ENCODE measurements at regions not wholly inside any gene's neighbourhood (a gene's known extent, or its start where the extent isn't known, plus 50 kb on each side); places are given as distances from the start of the nearest gene placed in this dataset.

DNA sequence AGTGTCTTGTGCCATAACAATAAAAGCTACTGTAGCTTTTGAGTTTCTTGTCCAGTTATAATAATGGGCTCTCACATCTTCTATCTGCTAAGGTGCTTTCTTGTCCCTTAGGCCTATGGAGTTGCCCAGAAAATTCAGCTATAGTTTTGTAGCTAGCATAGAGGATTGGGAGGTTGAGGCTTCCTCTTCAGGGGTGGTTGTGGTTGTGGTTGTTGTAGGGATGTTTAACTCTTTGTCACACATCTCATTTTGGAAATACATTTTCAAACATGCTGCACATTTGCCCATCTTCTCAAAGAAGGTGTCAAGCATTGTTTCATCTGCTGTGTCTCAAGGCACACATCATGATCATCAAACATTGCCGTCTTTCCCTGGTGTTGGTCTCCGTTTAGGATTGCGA, 65.0 kb downstream of the ATXN3L start:
- TF ChIP-seq CTCF (IDR thresholded peaks at IDR 0.05), result no peak
- Histone ChIP-seq H3K4me3 (no peak overlapping the region), H3K27ac (no peak overlapping the region), H3K27me3 (no peaks in the 10 kb centered on the region), H3K9me3 (no peaks in the 10 kb centered on the region), H3K36me3 (no peaks in the 10 kb centered on the region), H3K4me1 (no peaks in the 10 kb centered on the region)
- intact Hi-C loops (cut with DNase I), result no loop called here
- no peak for DNase-seq (ENCODE audit: low spot score in 2 of 2)

- H3K9me3 ChIP-seq, result no peaks in the 10 kb centered on the region
- no peak for TF ChIP-seq CTCF (IDR thresholded peaks at IDR 0.05)
- no peaks in the 10 kb centered on the region for H3K27me3 ChIP-seq
- no peaks in the 10 kb centered on the region for H3K4me1 ChIP-seq
- no peaks in the 10 kb centered on the region for H3K36me3 ChIP-seq
- no peak for DNase-seq (ENCODE audit: low spot score in 2 of 2)
- intact Hi-C loops (cut with DNase I), result no loop called here
- no peak overlapping the region for H3K4me3 ChIP-seq
- H3K27ac ChIP-seq, result peak overlapping the region; percentile 11 to 34
Measured at GRCh38 chrX:13254076-13254785, 65.6 kb downstream of the ATXN3L start.

DNA sequence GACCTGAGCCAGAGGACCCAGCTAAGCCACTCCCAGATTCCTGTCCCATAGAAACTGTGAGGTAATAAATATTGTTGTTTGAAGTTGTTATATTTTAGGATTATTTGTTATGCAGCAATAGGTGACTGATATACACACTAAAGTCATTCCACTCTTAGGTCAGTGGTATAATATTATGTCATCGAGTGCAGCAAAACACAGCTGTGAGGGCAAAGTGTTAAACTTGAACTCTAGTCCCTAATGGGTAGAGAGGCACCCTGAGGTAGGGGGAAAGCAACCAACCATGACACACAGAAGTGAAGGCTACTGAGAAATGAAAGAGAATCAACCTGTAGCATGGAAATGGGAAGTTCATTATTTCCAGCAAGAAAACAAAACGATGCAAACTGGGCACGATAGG, 66.6 kb downstream of the ATXN3L start:
- no peak for TF ChIP-seq CTCF (IDR thresholded peaks at IDR 0.05)
- no peaks in the 10 kb centered on the region for H3K36me3 ChIP-seq
- DNase-seq (ENCODE audit: low spot score in 2 of 2), result no peak
- H3K27ac ChIP-seq, result no peak overlapping the region
- no peaks in the 10 kb centered on the region for H3K9me3 ChIP-seq
- no peaks in the 10 kb centered on the region for H3K4me1 ChIP-seq
- no peak overlapping the region for H3K4me3 ChIP-seq
- no peaks in the 10 kb centered on the region for H3K27me3 ChIP-seq
- intact Hi-C loops (cut with DNase I), result no loop called here

DNA sequence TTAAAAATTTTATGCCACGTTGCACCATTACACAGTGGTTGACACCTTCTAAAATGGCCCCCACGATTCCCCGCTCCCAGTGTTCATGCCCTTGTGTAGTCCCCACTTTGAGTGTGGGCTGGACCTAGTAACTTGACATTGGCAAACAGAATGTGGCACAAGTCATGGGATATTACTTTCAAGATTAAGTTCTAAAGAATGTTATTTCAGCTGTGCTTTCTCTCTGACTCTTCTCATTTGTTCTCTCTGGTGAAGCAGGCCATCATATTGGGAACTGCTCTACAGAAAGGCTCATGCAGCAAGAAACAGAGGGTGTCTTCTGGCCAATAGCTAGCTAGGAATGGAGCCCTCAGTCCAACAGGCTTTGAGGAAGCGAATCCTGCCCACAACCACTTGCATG, 67.1 kb downstream of the ATXN3L start:
- Histone ChIP-seq H3K4me1 (no peaks in the 10 kb centered on the region), H3K4me3 (no peak overlapping the region), H3K27me3 (no peaks in the 10 kb centered on the region), H3K36me3 (no peaks in the 10 kb centered on the region), H3K27ac (no peak overlapping the region), H3K9me3 (no peaks in the 10 kb centered on the region)
- no peak for TF ChIP-seq CTCF (IDR thresholded peaks at IDR 0.05)
- intact Hi-C loops (cut with DNase I), result no loop called here
- no peak for DNase-seq (ENCODE audit: low spot score in 2 of 2)

DNA sequence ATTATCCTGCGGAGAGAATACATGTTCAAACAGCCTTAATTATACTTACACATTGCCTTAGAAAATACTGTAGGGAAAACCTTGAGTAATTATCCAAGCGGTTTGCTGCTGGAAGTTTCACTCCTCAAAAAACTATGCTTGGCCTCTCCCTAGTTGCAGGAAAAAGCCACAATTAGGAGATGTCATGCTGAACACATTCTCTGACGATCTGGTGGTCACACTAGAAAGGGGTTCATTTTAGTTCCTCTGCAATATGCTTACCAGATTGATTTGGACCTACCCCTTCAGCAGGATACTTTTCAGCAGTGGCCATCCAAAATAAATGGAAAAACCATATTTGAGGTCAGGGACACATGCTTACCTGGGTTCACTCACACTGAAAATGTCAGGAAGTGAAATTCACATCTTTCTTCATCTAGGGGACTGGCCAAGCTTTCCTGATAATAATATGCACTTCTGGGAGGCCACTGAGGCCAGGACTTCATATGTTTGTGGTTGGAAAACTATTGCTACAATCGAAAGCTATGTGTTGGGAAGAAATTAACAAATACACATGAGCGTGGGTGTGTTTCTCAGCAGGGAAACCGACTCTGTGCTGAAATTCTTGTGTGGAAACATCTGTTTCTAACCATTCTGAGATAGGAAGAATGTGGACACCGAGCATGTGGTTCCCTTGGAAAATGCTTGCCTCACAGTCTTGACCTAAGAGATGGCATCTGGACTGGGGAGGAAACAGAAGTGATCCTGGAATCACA, 68.8 kb downstream of the ATXN3L start:
- Histone ChIP-seq H3K9me3 (no peaks in the 10 kb centered on the region), H3K36me3 (no peaks in the 10 kb centered on the region), H3K4me1 (no peaks in the 10 kb centered on the region), H3K27ac (no peak overlapping the region), H3K27me3 (no peaks in the 10 kb centered on the region), H3K4me3 (no peak overlapping the region)
- DNase-seq (ENCODE audit: low spot score in 2 of 2), result peak in 1 of 2 donors; percentile 62
- intact Hi-C loops (cut with DNase I), result no loop called here
- no peak for TF ChIP-seq CTCF (IDR thresholded peaks at IDR 0.05)

Data from ascending aorta (tissue), 2 donors.